ENCODE measurements at regions not wholly inside any gene's neighbourhood (a gene's known extent, or its start where the extent isn't known, plus 50 kb on each side); places are given as distances from the start of the nearest gene placed in this dataset.

DNA sequence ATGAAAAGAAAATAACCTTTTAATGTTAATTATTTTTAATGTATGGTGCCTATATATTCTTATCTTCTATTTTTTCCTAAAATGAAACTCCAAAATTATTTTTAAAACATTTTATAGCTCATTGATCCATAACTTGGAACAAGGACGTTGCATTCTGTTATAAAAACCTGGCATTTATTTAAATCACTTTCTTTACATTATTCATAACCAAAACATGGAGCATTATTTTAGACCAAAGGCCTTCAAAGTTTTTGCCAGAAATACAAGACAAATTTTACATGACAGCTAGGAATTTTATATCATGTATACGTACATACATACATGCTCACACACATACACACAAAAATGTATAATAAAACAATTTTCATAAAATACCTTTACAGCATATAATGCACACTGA is 259.8 kb downstream of the QDPR start:
- TF ChIP-seq, protein P1, sequence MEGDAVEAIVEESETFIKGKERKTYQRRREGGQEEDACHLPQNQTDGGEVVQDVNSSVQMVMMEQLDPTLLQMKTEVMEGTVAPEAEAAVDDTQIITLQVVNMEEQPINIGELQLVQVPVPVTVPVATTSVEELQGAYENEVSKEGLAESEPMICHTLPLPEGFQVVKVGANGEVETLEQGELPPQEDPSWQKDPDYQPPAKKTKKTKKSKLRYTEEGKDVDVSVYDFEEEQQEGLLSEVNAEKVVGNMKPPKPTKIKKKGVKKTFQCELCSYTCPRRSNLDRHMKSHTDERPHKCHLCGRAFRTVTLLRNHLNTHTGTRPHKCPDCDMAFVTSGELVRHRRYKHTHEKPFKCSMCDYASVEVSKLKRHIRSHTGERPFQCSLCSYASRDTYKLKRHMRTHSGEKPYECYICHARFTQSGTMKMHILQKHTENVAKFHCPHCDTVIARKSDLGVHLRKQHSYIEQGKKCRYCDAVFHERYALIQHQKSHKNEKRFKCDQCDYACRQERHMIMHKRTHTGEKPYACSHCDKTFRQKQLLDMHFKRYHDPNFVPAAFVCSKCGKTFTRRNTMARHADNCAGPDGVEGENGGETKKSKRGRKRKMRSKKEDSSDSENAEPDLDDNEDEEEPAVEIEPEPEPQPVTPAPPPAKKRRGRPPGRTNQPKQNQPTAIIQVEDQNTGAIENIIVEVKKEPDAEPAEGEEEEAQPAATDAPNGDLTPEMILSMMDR (conservative IDR thresholded peaks at IDR 0.05; ENCODE audit: low read length), result no peak
- TF ChIP-seq EZH2phosphoT487 (IDR thresholded peaks at IDR 0.05; ENCODE audit: borderline replicate concordance), result no peak

All from Loucy (cell line).